Mesendoderm (in vitro differentiated cells): ENCODE measurements at regions not wholly inside any gene's neighbourhood (a gene's known extent, or its start where the extent isn't known, plus 50 kb on each side); places are given as distances from the start of the nearest gene placed in this dataset.

Experiments used
- DNase-seq: peaks from one replicate; pipeline ENCODE4 v3.0.0; 2013
- H2AK5ac ChIP-seq: 2 replicates; pipeline ENCODE4 v1.6.1; 2013; ENCODE audit warnings: low read length, inconsistent platforms
- H2BK120ac ChIP-seq: 2 replicates; pipeline ENCODE4 v1.6.1; 2013; ENCODE audit warnings: low read depth, mild to moderate bottlenecking, low read length, moderate library complexity, mixed read lengths
- H2BK15ac ChIP-seq: replicated peaks from 2 replicates; pipeline ENCODE4 v1.6.1; 2013; ENCODE audit warnings: low read depth, mild to moderate bottlenecking, moderate library complexity
- H2BK5ac ChIP-seq: 2 replicates; pipeline ENCODE4 v1.6.1; 2013; ENCODE audit warnings: low read length, inconsistent platforms
- H3K18ac ChIP-seq: 2 replicates; pipeline ENCODE4 v1.6.1; 2013; ENCODE audit warnings: mild to moderate bottlenecking, low read length, mixed read lengths
- H3K23ac ChIP-seq: one replicate; pipeline ENCODE4 v1.6.1; 2013; ENCODE audit warnings: low read length
- H3K27ac ChIP-seq: 2 replicates; pipeline ENCODE4 v1.5.1; 2013; ENCODE audit warnings: low read depth, mild to moderate bottlenecking, inconsistent platforms, low read length, moderate library complexity
- H3K27me3 ChIP-seq: 2 replicates; pipeline ENCODE4 v1.6.1; 2013; ENCODE audit warnings: low read length, control low read depth, mild to moderate bottlenecking, inconsistent platforms; ENCODE audit not compliant: insufficient read depth, poor library complexity
- H3K36me3 ChIP-seq: 2 replicates; pipeline ENCODE4 v1.6.1; 2013; ENCODE audit warnings: low read length, inconsistent platforms; ENCODE audit not compliant: control insufficient read depth, insufficient read depth
- H3K4ac ChIP-seq: one replicate; pipeline ENCODE4 v1.6.1; 2013; ENCODE audit warnings: low read depth, mild to moderate bottlenecking, low read length, moderate library complexity
- H3K4me1 ChIP-seq: 2 replicates; pipeline ENCODE4 v1.6.1; 2013; ENCODE audit warnings: low read depth, low read length, inconsistent platforms; ENCODE audit not compliant: control insufficient read depth
- H3K4me2 ChIP-seq: 2 replicates; pipeline ENCODE4 v1.6.1; 2013; ENCODE audit warnings: low read length
- H3K4me3 ChIP-seq: 2 replicates; pipeline ENCODE4 v1.5.1; 2013; ENCODE audit warnings: mild to moderate bottlenecking, low read length
- H3K56ac ChIP-seq: one replicate; pipeline ENCODE4 v1.6.1; 2013; ENCODE audit warnings: low read length
- H3K79me1 ChIP-seq: 2 replicates; pipeline ENCODE4 v1.6.1; 2013; ENCODE audit warnings: low read length, inconsistent platforms
- H3K79me2 ChIP-seq: 2 replicates; pipeline ENCODE4 v1.6.1; 2013; ENCODE audit warnings: mild to moderate bottlenecking, low read length; ENCODE audit not compliant: control insufficient read depth, insufficient read depth
- H3K9ac ChIP-seq: 2 replicates; pipeline ENCODE4 v1.6.1; 2013; ENCODE audit warnings: low read length, inconsistent platforms
- H4K5ac ChIP-seq: one replicate; pipeline ENCODE4 v1.6.1; 2013; ENCODE audit warnings: low read length
- H4K8ac ChIP-seq: one replicate; pipeline ENCODE4 v1.6.1; 2013; ENCODE audit warnings: low read depth, mild to moderate bottlenecking, control low read depth, low read length, moderate library complexity
- WGBS: extraction: QIAGEN DNeasy Blood & Tissue Kit; methylation state at CpG from one replicate; pipeline ENCODE4 v1.1.7; 2013; ENCODE audit warnings: low lambda C conversion rate, missing lambda C conversion rate; ENCODE audit not compliant: insufficient coverage; ENCODE audit errors: extremely low coverage; 5-methylcytosine and 5-hydroxymethylcytosine counted together

- Histone ChIP-seq H3K56ac (no peak overlapping the region), H3K9ac (no peak overlapping the region), H3K4me3 (no peak overlapping the region), H2AK5ac (no peak overlapping the region), H3K4me2 (no peak overlapping the region), H2BK5ac (no peak overlapping the region), H3K4ac (no peak overlapping the region), H4K8ac (no peak overlapping the region), H3K23ac (no peak overlapping the region), H3K79me1 (no peaks in the 10 kb centered on the region), H3K18ac (no peak overlapping the region), H3K27ac (no peak overlapping the region), H3K79me2 (no peaks in the 10 kb centered on the region), H3K4me1 (no peaks in the 10 kb centered on the region), H2BK120ac (no peak overlapping the region), H2BK15ac (no peak overlapping the region), H4K5ac (no peak overlapping the region), H3K27me3 (no peaks in the 10 kb centered on the region), H3K36me3 (no peaks in the 10 kb centered on the region)
- DNase-seq = no peak
- WGBS = no CpG with 5 or more reads among the region's 2 CpGs
Observed at GRCh38 chr4:162634390-162634789, 470.6 kb upstream of the FSTL5 start.

- H2BK15ac ChIP-seq = no peak overlapping the region
- no peak overlapping the region for H3K23ac ChIP-seq
- H3K56ac ChIP-seq = no peak overlapping the region
- no peak overlapping the region for H4K5ac ChIP-seq
- no peak overlapping the region for H3K4ac ChIP-seq
- H3K36me3 ChIP-seq = no peaks in the 10 kb centered on the region
- H3K9ac ChIP-seq = no peak overlapping the region
- no peaks in the 10 kb centered on the region for H3K79me2 ChIP-seq
- no peak for DNase-seq
- no peak overlapping the region for H3K4me2 ChIP-seq
- no peak overlapping the region for H2AK5ac ChIP-seq
- no peaks in the 10 kb centered on the region for H3K4me1 ChIP-seq
- no peak overlapping the region for H2BK5ac ChIP-seq
- WGBS = no CpG with 5 or more reads among the region's 2 CpGs
- no peak overlapping the region for H3K18ac ChIP-seq
- no peak overlapping the region for H3K27ac ChIP-seq
- H2BK120ac ChIP-seq = no peak overlapping the region
- no peak overlapping the region for H3K4me3 ChIP-seq
- no peaks in the 10 kb centered on the region for H3K79me1 ChIP-seq
- H4K8ac ChIP-seq = no peak overlapping the region
- no peaks in the 10 kb centered on the region for H3K27me3 ChIP-seq
Observed at GRCh38 chr4:162622664-162623063, 458.9 kb upstream of the FSTL5 start.

GRCh38 chr4:162610116-162610515, 446.3 kb upstream of the FSTL5 start:
- no peak overlapping the region for H3K4ac ChIP-seq
- H3K4me1 ChIP-seq = no peaks in the 10 kb centered on the region
- no peak overlapping the region for H3K23ac ChIP-seq
- no peak overlapping the region for H3K56ac ChIP-seq
- H3K79me2 ChIP-seq = no peaks in the 10 kb centered on the region
- H3K27ac ChIP-seq = peak overlapping the region; percentile 9
- H4K8ac ChIP-seq = no peak overlapping the region
- H3K18ac ChIP-seq = no peak overlapping the region
- H4K5ac ChIP-seq = no peak overlapping the region
- H2BK15ac ChIP-seq = no peak overlapping the region
- no peak overlapping the region for H2AK5ac ChIP-seq
- no peaks in the 10 kb centered on the region for H3K79me1 ChIP-seq
- peak; percentile 84 for DNase-seq
- no peak overlapping the region for H2BK120ac ChIP-seq
- H3K36me3 ChIP-seq = no peaks in the 10 kb centered on the region
- no peaks in the 10 kb centered on the region for H3K27me3 ChIP-seq
- H3K4me3 ChIP-seq = no peak overlapping the region
- H2BK5ac ChIP-seq = peak overlapping the region; percentile 4
- H3K4me2 ChIP-seq = no peak overlapping the region
- no peak overlapping the region for H3K9ac ChIP-seq

GRCh38 chr4:162586266-162586665, 422.5 kb upstream of the FSTL5 start:
- H2AK5ac ChIP-seq = no peak overlapping the region
- no peak overlapping the region for H2BK120ac ChIP-seq
- no peak overlapping the region for H3K9ac ChIP-seq
- H3K56ac ChIP-seq = no peak overlapping the region
- no peaks in the 10 kb centered on the region for H3K4me1 ChIP-seq
- no peak overlapping the region for H2BK5ac ChIP-seq
- no peak overlapping the region for H3K18ac ChIP-seq
- no peaks in the 10 kb centered on the region for H3K79me2 ChIP-seq
- H3K79me1 ChIP-seq = no peaks in the 10 kb centered on the region
- no peak overlapping the region for H3K27ac ChIP-seq
- WGBS = no CpG with 5 or more reads among the region's 1 CpG
- H2BK15ac ChIP-seq = no peak overlapping the region
- no peaks in the 10 kb centered on the region for H3K36me3 ChIP-seq
- H4K5ac ChIP-seq = no peak overlapping the region
- H3K4me2 ChIP-seq = no peak overlapping the region
- no peak overlapping the region for H4K8ac ChIP-seq
- no peaks in the 10 kb centered on the region for H3K27me3 ChIP-seq
- H3K4me3 ChIP-seq = no peak overlapping the region
- H3K4ac ChIP-seq = no peak overlapping the region
- no peak overlapping the region for H3K23ac ChIP-seq
- no peak for DNase-seq

GRCh38 chr4:162582180-162582579, 418.4 kb upstream of the FSTL5 start:
- Histone ChIP-seq H3K23ac (no peak overlapping the region), H4K8ac (no peak overlapping the region), H3K56ac (no peak overlapping the region), H3K27me3 (no peaks in the 10 kb centered on the region), H2BK5ac (no peak overlapping the region), H3K4me2 (no peak overlapping the region), H3K79me2 (no peaks in the 10 kb centered on the region), H3K27ac (no peak overlapping the region), H3K18ac (no peak overlapping the region), H2BK15ac (no peak overlapping the region), H3K36me3 (no peaks in the 10 kb centered on the region), H4K5ac (no peak overlapping the region), H3K4me1 (no peaks in the 10 kb centered on the region), H2BK120ac (no peak overlapping the region), H3K79me1 (no peaks in the 10 kb centered on the region), H3K9ac (no peak overlapping the region), H3K4ac (no peak overlapping the region), H2AK5ac (no peak overlapping the region), H3K4me3 (no peak overlapping the region)
- WGBS = no CpG with 5 or more reads among the region's 3 CpGs
- no peak for DNase-seq

- H3K9ac ChIP-seq = no peak overlapping the region
- H3K27ac ChIP-seq = no peak overlapping the region
- H3K4me2 ChIP-seq = no peak overlapping the region
- no peak overlapping the region for H2BK5ac ChIP-seq
- DNase-seq = no peak
- H3K36me3 ChIP-seq = no peaks in the 10 kb centered on the region
- H3K23ac ChIP-seq = no peak overlapping the region
- H3K4ac ChIP-seq = no peak overlapping the region
- H2AK5ac ChIP-seq = no peak overlapping the region
- H2BK120ac ChIP-seq = no peak overlapping the region
- H3K27me3 ChIP-seq = no peaks in the 10 kb centered on the region
- no peak overlapping the region for H3K18ac ChIP-seq
- no peaks in the 10 kb centered on the region for H3K79me1 ChIP-seq
- no peak overlapping the region for H3K56ac ChIP-seq
- no peak overlapping the region for H3K4me3 ChIP-seq
- H2BK15ac ChIP-seq = no peak overlapping the region
- no peak overlapping the region for H4K5ac ChIP-seq
- H3K79me2 ChIP-seq = no peaks in the 10 kb centered on the region
- H4K8ac ChIP-seq = no peak overlapping the region
- no CpG with 5 or more reads among the region's 4 CpGs for WGBS
- no peaks in the 10 kb centered on the region for H3K4me1 ChIP-seq
Observed at GRCh38 chr4:162565730-162566129, 401.9 kb upstream of the FSTL5 start.
